ENCODE measurements at regions not wholly inside any gene's neighbourhood (a gene's known extent, or its start where the extent isn't known, plus 50 kb on each side); places are given as distances from the start of the nearest gene placed in this dataset.

GRCh38 chr19:31141301-31141700 lies 207.9 kb downstream of the TSHZ3 start:
- intact Hi-C loops (cut with DNase I), result no loop called here
- Histone ChIP-seq H3K4me3 (no peak overlapping the region), H3K27ac (no peak overlapping the region), H3K9me3 (replicated peaks in 1 of 3) (no peaks in the 10 kb centered on the region), H3K27me3 (no peaks in the 10 kb centered on the region), H3K36me3 (replicated peaks in 1 of 2) (no peaks in the 10 kb centered on the region), H3K4me1 (replicated peaks in 1 of 2) (no peaks in the 10 kb centered on the region)
- 73 to 95% (median 88%) methylated on average over 2 to 3 of the region's 3 CpGs for WGBS, 4 donors
- no peak for DNase-seq
- TF ChIP-seq POLR2A (IDR thresholded peaks at IDR 0.05), result no peak
- no peak for TF ChIP-seq CTCF (IDR thresholded peaks at IDR 0.05)

GRCh38 chr19:31140717-31141116 lies 208.5 kb downstream of the TSHZ3 start:
- Histone ChIP-seq H3K27ac (no peak overlapping the region), H3K36me3 (replicated peaks in 1 of 2) (no peaks in the 10 kb centered on the region), H3K27me3 (no peaks in the 10 kb centered on the region), H3K9me3 (replicated peaks in 1 of 3) (no peaks in the 10 kb centered on the region), H3K4me3 (no peak overlapping the region), H3K4me1 (replicated peaks in 1 of 2) (no peaks in the 10 kb centered on the region)
- intact Hi-C loops (cut with DNase I), result no loop called here
- no peak for DNase-seq
- no peak for TF ChIP-seq POLR2A (IDR thresholded peaks at IDR 0.05)
- TF ChIP-seq CTCF (IDR thresholded peaks at IDR 0.05), result no peak
- 33 to 45% (median 40%) methylated on average over 6 of the region's 6 CpGs for WGBS, 4 donors

- TF ChIP-seq POLR2A (IDR thresholded peaks at IDR 0.05) (no peak), CTCF (IDR thresholded peaks at IDR 0.05) (no peak)
- no peaks in the 10 kb centered on the region for H3K9me3 ChIP-seq (replicated peaks in 1 of 3)
- no peak overlapping the region for H3K4me3 ChIP-seq
- no peaks in the 10 kb centered on the region for H3K4me1 ChIP-seq (replicated peaks in 1 of 2)
- DNase-seq, result no peak
- no peaks in the 10 kb centered on the region for H3K27me3 ChIP-seq
- intact Hi-C loops (cut with DNase I), result no loop called here
- H3K36me3 ChIP-seq (replicated peaks in 1 of 2), result no peaks in the 10 kb centered on the region
- 79 to 88% (median 83%) methylated on average over 9 of the region's 9 CpGs for WGBS, 4 donors
- no peak overlapping the region for H3K27ac ChIP-seq
Observed at GRCh38 chr19:31139871-31140505, 209.2 kb downstream of the TSHZ3 start.

- DNase-seq, result no peak
- WGBS, 4 donors, result 98 to 100% (median 100%) methylated on average over 1 of the region's 1 CpG; no CpG with 5 or more reads in 1 of the 4 donors
- intact Hi-C loops (cut with DNase I), result no loop called here
Observed at GRCh38 chr19:31138077-31138476, 211.2 kb downstream of the TSHZ3 start.

More at GRCh38 chr19:31138077-31138476, 211.2 kb downstream of the TSHZ3 start:
- no peak for TF ChIP-seq CTCF (IDR thresholded peaks at IDR 0.05)
- no peak for TF ChIP-seq POLR2A (IDR thresholded peaks at IDR 0.05)
- Histone ChIP-seq H3K4me3 (no peak overlapping the region), H3K27me3 (no peaks in the 10 kb centered on the region), H3K36me3 (replicated peaks in 1 of 2) (no peaks in the 10 kb centered on the region), H3K4me1 (replicated peaks in 1 of 2) (no peaks in the 10 kb centered on the region), H3K9me3 (replicated peaks in 1 of 3) (no peaks in the 10 kb centered on the region), H3K27ac (no peak overlapping the region)

Data from adrenal gland (tissue), 9 donors.